ENCODE measurements at regions not wholly inside any gene's neighbourhood (a gene's known extent, or its start where the extent isn't known, plus 50 kb on each side); places are given as distances from the start of the nearest gene placed in this dataset.
"Not testable (repeated sequence)": the region's sequence is repeated elsewhere in the genome, so short reads cannot be mapped to it uniquely, and the experiment has no call there.

- not testable (repeated sequence) for DNase-seq
These were observed 146.7 kb upstream of the SFSWAP start for GRCh38 chr12:131564138-131564727.

GRCh38 chr12:131564845-131565244, 146.0 kb upstream of the SFSWAP start:
- DNase-seq = no peak

GRCh38 chr12:131565267-131566015, 145.4 kb upstream of the SFSWAP start:
- DNase-seq = no peak

GRCh38 chr12:131568336-131568735, 142.6 kb upstream of the SFSWAP start:
- DNase-seq = no peak

GRCh38 chr12:131570596-131570995, 140.3 kb upstream of the SFSWAP start:
- no peak for DNase-seq

GRCh38 chr12:131571827-131572226, 139.1 kb upstream of the SFSWAP start:
- DNase-seq = no peak

- DNase-seq = no peak
These were observed 138.3 kb upstream of the SFSWAP start for GRCh38 chr12:131572626-131573025.

- DNase-seq = no peak
These were observed 137.1 kb upstream of the SFSWAP start for GRCh38 chr12:131573631-131574394.

- no peak for DNase-seq
These were observed 136.5 kb upstream of the SFSWAP start for GRCh38 chr12:131574395-131574771.

GRCh38 chr12:131575371-131575770, 135.5 kb upstream of the SFSWAP start:
- no peak for DNase-seq

GRCh38 chr12:131576734-131577133, 134.2 kb upstream of the SFSWAP start:
- not testable (repeated sequence) for DNase-seq

- no peak for DNase-seq
These were observed 133.1 kb upstream of the SFSWAP start for GRCh38 chr12:131577766-131578165.

GRCh38 chr12:131578828-131579470, 131.9 kb upstream of the SFSWAP start:
- no peak for DNase-seq

- no peak for DNase-seq
These were observed 127.7 kb upstream of the SFSWAP start for GRCh38 chr12:131583090-131583712.

GRCh38 chr12:131586269-131586668, 124.6 kb upstream of the SFSWAP start:
- DNase-seq = no peak

- no peak for DNase-seq
These were observed 124.1 kb upstream of the SFSWAP start for GRCh38 chr12:131586761-131587160.

- DNase-seq = no peak
These were observed 123.3 kb upstream of the SFSWAP start for GRCh38 chr12:131587565-131587964.

- no peak for DNase-seq
These were observed 121.5 kb upstream of the SFSWAP start for GRCh38 chr12:131589221-131589897.

GRCh38 chr12:131589966-131590365, 120.9 kb upstream of the SFSWAP start:
- DNase-seq = no peak

GRCh38 chr12:131591136-131591535, 119.8 kb upstream of the SFSWAP start:
- DNase-seq = no peak

- no peak for DNase-seq
These were observed 118.9 kb upstream of the SFSWAP start for GRCh38 chr12:131591714-131592709.
